Cardiac muscle cell (in vitro differentiated cells and primary cell): ENCODE measurements at regions not wholly inside any gene's neighbourhood (a gene's known extent, or its start where the extent isn't known, plus 50 kb on each side); places are given as distances from the start of the nearest gene placed in this dataset.
A peak's percentile ranks its signal among the peaks of the same experiment; 100 is the strongest.

Experiments
- DNase-seq, 2 donors: peaks; one replicate each; pipeline versions ENCODE4 v3.0.0 to v3.0.0-alpha.2; 2010 to 2017; ENCODE audit warnings: low read depth in 1 of 2, low spot score in 1 of 2
- H3K27ac ChIP-seq: fragments of 200-600 bp; sonication (generic); 2 replicates; pipeline ENCODE4 v1.5.1; 2016
- H3K27me3 ChIP-seq: fragments of 200-600 bp; sonication (generic); 2 replicates; pipeline ENCODE4 v1.6.0; 2016; ENCODE audit warnings: control low read depth
- H3K36me3 ChIP-seq: fragments of 200-600 bp; sonication (generic); 2 replicates; pipeline ENCODE4 v1.5.1; 2016; ENCODE audit warnings: control low read depth
- H3K4me1 ChIP-seq: fragments of 200-600 bp; sonication (generic); 2 replicates; pipeline ENCODE4 v1.8.1; 2017; ENCODE audit warnings: low read depth, mild to moderate bottlenecking, mixed run types
- H3K4me3 ChIP-seq: fragments of 200-600 bp; sonication (generic); 2 replicates; pipeline ENCODE4 v1.5.1; 2016; ENCODE audit warnings: mild to moderate bottlenecking
- H3K9me3 ChIP-seq: fragments of 200-600 bp; sonication (generic); 2 replicates; pipeline ENCODE4 v1.5.1; 2017; ENCODE audit warnings: low read depth, mild to moderate bottlenecking, control low read depth
- TF ChIP-seq, protein P1 (sequence below): IDR thresholded peaks from 2 replicates; pipeline ENCODE4 v1.5.1; 2012; ENCODE audit warnings: low read depth, mild to moderate bottlenecking, low read length

DNA sequence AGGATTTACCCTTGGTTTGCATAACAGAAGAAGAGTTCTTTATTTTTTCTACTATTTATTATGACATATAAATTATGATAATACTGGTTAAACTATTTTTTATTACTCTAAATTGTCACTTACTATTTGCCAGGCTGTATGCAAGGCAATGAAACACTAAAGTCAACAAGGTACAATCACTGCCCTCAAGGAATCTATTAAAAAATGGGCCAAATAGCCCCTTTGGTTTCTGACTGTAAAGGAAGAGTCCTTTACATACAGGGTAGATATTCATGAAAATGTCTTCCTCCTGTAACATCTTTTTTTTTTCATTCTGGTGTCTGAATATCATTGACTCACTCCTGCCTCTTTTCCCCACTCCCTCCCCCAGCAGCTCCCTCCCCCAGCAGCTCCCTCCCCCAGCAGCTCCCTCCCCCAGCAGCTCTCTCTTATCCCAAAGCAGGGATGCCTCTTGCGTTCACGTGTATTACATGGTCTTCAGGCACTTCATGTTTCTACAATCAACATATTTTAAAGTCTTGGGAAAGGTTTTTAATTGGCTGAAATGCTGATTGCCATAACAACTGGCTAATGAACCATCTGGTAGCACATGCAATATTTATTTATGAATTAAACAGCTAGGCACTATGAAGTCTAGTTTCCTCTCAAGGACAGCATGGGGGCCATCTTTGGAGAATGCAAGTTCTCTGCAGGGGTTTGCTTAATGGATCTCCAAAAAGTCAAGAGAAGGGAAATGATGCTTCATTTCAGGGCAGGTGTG, 400.4 kb upstream of the PLXNA2 start:
- Histone ChIP-seq H3K4me3 (no peak overlapping the region), H3K27ac (no peak overlapping the region), H3K4me1 (peaks cover 3% of the 10 kb centered on the region), H3K9me3 (no peaks in the 10 kb centered on the region), H3K36me3 (no peaks in the 10 kb centered on the region), H3K27me3 (no peaks in the 10 kb centered on the region)
- no peak for DNase-seq
- TF ChIP-seq, protein P1, sequence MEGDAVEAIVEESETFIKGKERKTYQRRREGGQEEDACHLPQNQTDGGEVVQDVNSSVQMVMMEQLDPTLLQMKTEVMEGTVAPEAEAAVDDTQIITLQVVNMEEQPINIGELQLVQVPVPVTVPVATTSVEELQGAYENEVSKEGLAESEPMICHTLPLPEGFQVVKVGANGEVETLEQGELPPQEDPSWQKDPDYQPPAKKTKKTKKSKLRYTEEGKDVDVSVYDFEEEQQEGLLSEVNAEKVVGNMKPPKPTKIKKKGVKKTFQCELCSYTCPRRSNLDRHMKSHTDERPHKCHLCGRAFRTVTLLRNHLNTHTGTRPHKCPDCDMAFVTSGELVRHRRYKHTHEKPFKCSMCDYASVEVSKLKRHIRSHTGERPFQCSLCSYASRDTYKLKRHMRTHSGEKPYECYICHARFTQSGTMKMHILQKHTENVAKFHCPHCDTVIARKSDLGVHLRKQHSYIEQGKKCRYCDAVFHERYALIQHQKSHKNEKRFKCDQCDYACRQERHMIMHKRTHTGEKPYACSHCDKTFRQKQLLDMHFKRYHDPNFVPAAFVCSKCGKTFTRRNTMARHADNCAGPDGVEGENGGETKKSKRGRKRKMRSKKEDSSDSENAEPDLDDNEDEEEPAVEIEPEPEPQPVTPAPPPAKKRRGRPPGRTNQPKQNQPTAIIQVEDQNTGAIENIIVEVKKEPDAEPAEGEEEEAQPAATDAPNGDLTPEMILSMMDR: no peak

DNA sequence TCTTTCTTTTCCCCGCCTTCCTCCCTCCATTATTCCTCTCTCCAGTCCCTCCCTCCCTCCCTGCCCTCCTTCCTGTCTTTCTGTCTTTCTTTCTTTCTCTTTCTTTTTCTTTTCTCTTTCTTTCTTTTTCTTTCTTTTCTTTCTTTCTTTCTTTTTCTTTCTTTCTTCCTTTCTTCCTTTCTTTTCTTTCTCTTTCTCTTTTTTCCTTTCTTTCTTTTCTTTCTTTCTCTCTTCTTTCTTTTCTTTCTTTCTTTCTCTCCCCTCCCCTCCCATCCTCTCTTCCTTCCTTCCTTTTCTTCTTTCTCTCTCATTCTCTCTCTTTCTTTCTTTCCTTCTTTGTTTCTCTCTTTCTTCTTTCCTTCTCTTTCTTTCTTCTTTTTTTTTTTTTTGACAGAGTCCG, 402.2 kb upstream of the PLXNA2 start:
- H3K4me3 ChIP-seq: no peak overlapping the region
- H3K36me3 ChIP-seq: no peaks in the 10 kb centered on the region
- TF ChIP-seq, protein P1: no peak
- no peaks in the 10 kb centered on the region for H3K9me3 ChIP-seq
- H3K4me1 ChIP-seq: peaks cover 3% of the 10 kb centered on the region
- no peaks in the 10 kb centered on the region for H3K27me3 ChIP-seq
- no peak for DNase-seq
- H3K27ac ChIP-seq: no peak overlapping the region

DNA sequence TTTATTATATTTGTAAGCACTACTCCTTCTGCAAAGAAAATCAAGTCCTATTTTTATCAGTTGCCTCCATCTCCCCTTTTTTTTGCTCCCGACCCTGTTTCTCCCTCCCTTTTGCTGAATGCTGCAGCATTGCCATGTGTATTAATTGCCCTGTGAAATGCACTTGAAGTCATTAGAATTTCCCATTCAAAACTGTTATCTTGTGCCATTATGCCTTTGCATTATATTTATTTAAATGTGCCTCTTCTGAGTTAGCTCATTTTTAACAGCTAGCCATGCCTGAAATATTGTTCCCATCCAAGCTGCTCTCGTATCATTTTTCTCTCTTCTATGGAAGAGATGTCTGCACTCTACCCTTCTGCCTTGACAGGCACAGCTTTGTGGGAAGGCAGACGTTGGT, 404.0 kb upstream of the PLXNA2 start:
- Histone ChIP-seq H3K4me3 (no peak overlapping the region), H3K27me3 (no peaks in the 10 kb centered on the region), H3K27ac (no peak overlapping the region), H3K9me3 (no peaks in the 10 kb centered on the region), H3K4me1 (peaks cover 3% of the 10 kb centered on the region), H3K36me3 (no peaks in the 10 kb centered on the region)
- no peak for DNase-seq
- TF ChIP-seq, protein P1: no peak

DNA sequence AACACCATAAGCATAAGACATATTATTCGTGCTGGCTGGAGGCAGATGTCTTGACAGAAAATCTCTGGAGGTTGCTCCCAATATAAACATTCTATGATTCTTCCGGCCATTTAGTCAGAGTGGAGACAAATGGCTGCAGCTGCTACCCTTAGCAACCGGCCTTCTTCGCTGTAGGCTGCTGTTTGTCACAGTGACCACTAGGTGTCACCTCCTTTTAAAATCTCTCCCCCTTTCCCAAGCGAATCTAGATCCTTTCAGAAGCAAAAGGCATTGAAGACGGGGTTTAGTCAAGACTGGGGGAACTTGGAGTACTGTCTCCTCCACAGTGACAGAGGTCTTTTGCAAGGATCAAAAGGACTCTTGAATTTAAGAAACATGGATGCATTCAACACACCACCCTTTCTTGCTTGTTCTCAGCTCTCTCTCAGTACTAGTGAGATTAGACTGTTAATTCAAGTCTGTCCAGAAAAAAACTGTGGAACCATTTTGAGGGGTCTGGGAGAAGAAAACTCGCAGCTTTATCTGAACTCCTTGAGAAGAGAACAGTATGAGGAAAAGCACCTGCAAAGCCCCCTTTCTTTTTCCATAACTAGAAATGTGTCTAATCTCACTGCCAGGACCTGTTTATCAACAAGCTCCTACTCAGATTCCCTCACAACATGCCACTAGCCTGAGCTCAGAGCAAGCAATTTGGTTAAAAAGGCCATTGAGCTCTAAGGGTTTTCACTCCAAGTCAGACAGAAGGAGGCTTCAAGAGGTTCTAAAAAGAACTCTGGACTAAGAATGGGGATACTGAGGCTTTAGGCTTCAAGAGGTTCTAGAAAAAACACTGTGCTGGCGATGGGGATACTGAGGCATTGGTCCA, 408.3 kb upstream of the PLXNA2 start:
- Histone ChIP-seq H3K36me3 (no peaks in the 10 kb centered on the region), H3K27ac (no peak overlapping the region), H3K9me3 (no peaks in the 10 kb centered on the region), H3K4me3 (no peak overlapping the region), H3K4me1 (peaks cover 3% of the 10 kb centered on the region), H3K27me3 (no peaks in the 10 kb centered on the region)
- TF ChIP-seq, protein P1: peak; percentile 92
- peak; percentile 69 to 79 for DNase-seq

DNA sequence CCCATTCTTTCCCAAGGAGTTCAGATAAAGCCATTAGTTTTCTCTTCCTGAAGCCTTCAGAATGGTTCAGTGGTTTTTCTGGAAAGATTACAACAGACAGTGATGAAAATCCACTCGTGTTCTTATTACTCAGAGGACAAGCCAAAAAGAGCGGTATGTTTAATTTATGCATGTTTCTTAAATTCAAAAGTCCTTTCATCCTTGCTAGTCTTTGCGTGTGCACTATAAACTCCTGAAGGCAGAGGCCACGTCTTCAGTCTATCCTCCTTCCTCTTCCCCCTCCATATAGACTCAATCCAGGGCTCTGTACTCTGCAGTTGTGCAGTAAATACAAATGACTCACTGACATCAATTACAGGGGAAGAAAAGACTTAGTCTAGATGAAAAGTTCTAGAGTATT, 409.2 kb upstream of the PLXNA2 start:
- H3K4me1 ChIP-seq: no peaks in the 10 kb centered on the region
- TF ChIP-seq, protein P1: no peak
- no peaks in the 10 kb centered on the region for H3K9me3 ChIP-seq
- no peaks in the 10 kb centered on the region for H3K27me3 ChIP-seq
- no peak overlapping the region for H3K4me3 ChIP-seq
- H3K27ac ChIP-seq: no peak overlapping the region
- H3K36me3 ChIP-seq: no peaks in the 10 kb centered on the region
- DNase-seq: no peak
